ENCODE measurements at regions not wholly inside any gene's neighbourhood (a gene's known extent, or its start where the extent isn't known, plus 50 kb on each side); places are given as distances from the start of the nearest gene placed in this dataset.

- DNase-seq (ENCODE audit: low spot score in 2 of 2): no peak
These were observed 203.5 kb upstream of the TWIST2 start for GRCh38 chr2:238644095-238645081.

GRCh38 chr2:238645095-238645494 lies 202.8 kb upstream of the TWIST2 start:
- Histone ChIP-seq H3K9me3 (no peaks in the 10 kb centered on the region), H3K4me3 (no peak overlapping the region), H3K36me3 (replicated peaks) (no peaks in the 10 kb centered on the region), H3K4me1 (no peaks in the 10 kb centered on the region), H3K27me3 (ENCODE audit: low read depth) (no peaks in the 10 kb centered on the region)
- DNase-seq (ENCODE audit: low spot score in 2 of 2): no peak
- in situ Hi-C loops (cut with MboI; ENCODE audit: low sequenced_read_pairs): no loop called here

More at GRCh38 chr2:238644095-238645081, 203.5 kb upstream of the TWIST2 start:
- Histone ChIP-seq H3K36me3 (replicated peaks) (no peaks in the 10 kb centered on the region), H3K4me1 (no peaks in the 10 kb centered on the region), H3K9me3 (no peaks in the 10 kb centered on the region), H3K4me3 (no peak overlapping the region), H3K27me3 (ENCODE audit: low read depth) (no peaks in the 10 kb centered on the region)
- in situ Hi-C loops (cut with MboI; ENCODE audit: low sequenced_read_pairs): no loop called here

GRCh38 chr2:238645716-238646115 lies 202.2 kb upstream of the TWIST2 start:
- Histone ChIP-seq H3K4me1 (no peaks in the 10 kb centered on the region), H3K9me3 (no peaks in the 10 kb centered on the region), H3K27me3 (ENCODE audit: low read depth) (no peaks in the 10 kb centered on the region), H3K4me3 (no peak overlapping the region), H3K36me3 (replicated peaks) (no peaks in the 10 kb centered on the region)
- DNase-seq (ENCODE audit: low spot score in 2 of 2): no peak
- in situ Hi-C loops (cut with MboI; ENCODE audit: low sequenced_read_pairs): no loop called here

GRCh38 chr2:238646281-238646680 lies 201.6 kb upstream of the TWIST2 start:
- DNase-seq (ENCODE audit: low spot score in 2 of 2): no peak
- no peaks in the 10 kb centered on the region for H3K4me1 ChIP-seq

GRCh38 chr2:238646803-238647202 lies 201.1 kb upstream of the TWIST2 start:
- H3K9me3 ChIP-seq: no peaks in the 10 kb centered on the region
- H3K27me3 ChIP-seq (ENCODE audit: low read depth): no peaks in the 10 kb centered on the region
- DNase-seq (ENCODE audit: low spot score in 2 of 2): no peak
- H3K36me3 ChIP-seq (replicated peaks): no peaks in the 10 kb centered on the region
- no peak overlapping the region for H3K4me3 ChIP-seq
- in situ Hi-C loops (cut with MboI; ENCODE audit: low sequenced_read_pairs): no loop called here
- H3K4me1 ChIP-seq: no peaks in the 10 kb centered on the region

More at GRCh38 chr2:238646281-238646680, 201.6 kb upstream of the TWIST2 start:
- in situ Hi-C loops (cut with MboI; ENCODE audit: low sequenced_read_pairs): no loop called here
- no peaks in the 10 kb centered on the region for H3K36me3 ChIP-seq (replicated peaks)
- H3K9me3 ChIP-seq: no peaks in the 10 kb centered on the region
- no peaks in the 10 kb centered on the region for H3K27me3 ChIP-seq (ENCODE audit: low read depth)
- H3K4me3 ChIP-seq: no peak overlapping the region

GRCh38 chr2:238649123-238649522 lies 198.8 kb upstream of the TWIST2 start:
- in situ Hi-C loops (cut with MboI; ENCODE audit: low sequenced_read_pairs): no loop called here

GRCh38 chr2:238649936-238650518 lies 197.9 kb upstream of the TWIST2 start:
- H3K36me3 ChIP-seq (replicated peaks): no peaks in the 10 kb centered on the region
- no peaks in the 10 kb centered on the region for H3K27me3 ChIP-seq (ENCODE audit: low read depth)
- DNase-seq (ENCODE audit: low spot score in 2 of 2): no peak
- H3K4me3 ChIP-seq: no peak overlapping the region
- H3K9me3 ChIP-seq: no peaks in the 10 kb centered on the region
- H3K4me1 ChIP-seq: no peaks in the 10 kb centered on the region
- in situ Hi-C loops (cut with MboI; ENCODE audit: low sequenced_read_pairs): no loop called here

More at GRCh38 chr2:238649123-238649522, 198.8 kb upstream of the TWIST2 start:
- H3K4me1 ChIP-seq: no peaks in the 10 kb centered on the region
- no peaks in the 10 kb centered on the region for H3K27me3 ChIP-seq (ENCODE audit: low read depth)
- H3K4me3 ChIP-seq: no peak overlapping the region
- DNase-seq (ENCODE audit: low spot score in 2 of 2): no peak
- H3K36me3 ChIP-seq (replicated peaks): no peaks in the 10 kb centered on the region
- no peaks in the 10 kb centered on the region for H3K9me3 ChIP-seq

- Histone ChIP-seq H3K4me1 (no peaks in the 10 kb centered on the region), H3K27me3 (ENCODE audit: low read depth) (no peaks in the 10 kb centered on the region), H3K36me3 (replicated peaks) (no peaks in the 10 kb centered on the region), H3K4me3 (no peak overlapping the region), H3K9me3 (no peaks in the 10 kb centered on the region)
- in situ Hi-C loops (cut with MboI; ENCODE audit: low sequenced_read_pairs): no loop called here
- no peak for DNase-seq (ENCODE audit: low spot score in 2 of 2)
These were observed 197.3 kb upstream of the TWIST2 start for GRCh38 chr2:238650536-238650935.

- no peaks in the 10 kb centered on the region for H3K4me1 ChIP-seq
- no peaks in the 10 kb centered on the region for H3K27me3 ChIP-seq (ENCODE audit: low read depth)
- no peak overlapping the region for H3K4me3 ChIP-seq
- H3K36me3 ChIP-seq (replicated peaks): no peaks in the 10 kb centered on the region
- H3K9me3 ChIP-seq: no peaks in the 10 kb centered on the region
- in situ Hi-C loops (cut with MboI; ENCODE audit: low sequenced_read_pairs): no loop called here
- DNase-seq (ENCODE audit: low spot score in 2 of 2): no peak
These were observed 196.4 kb upstream of the TWIST2 start for GRCh38 chr2:238651306-238652052.

- in situ Hi-C loops (cut with MboI; ENCODE audit: low sequenced_read_pairs): no loop called here
- Histone ChIP-seq H3K4me1 (no peaks in the 10 kb centered on the region), H3K27me3 (ENCODE audit: low read depth) (no peaks in the 10 kb centered on the region), H3K4me3 (no peak overlapping the region), H3K9me3 (no peaks in the 10 kb centered on the region), H3K36me3 (replicated peaks) (no peaks in the 10 kb centered on the region)
- DNase-seq (ENCODE audit: low spot score in 2 of 2): no peak
These were observed 195.7 kb upstream of the TWIST2 start for GRCh38 chr2:238652053-238652770.

GRCh38 chr2:238652771-238653157 lies 195.1 kb upstream of the TWIST2 start:
- Histone ChIP-seq H3K4me3 (no peak overlapping the region), H3K36me3 (replicated peaks) (no peaks in the 10 kb centered on the region), H3K27me3 (ENCODE audit: low read depth) (no peaks in the 10 kb centered on the region), H3K4me1 (no peaks in the 10 kb centered on the region), H3K9me3 (no peaks in the 10 kb centered on the region)
- DNase-seq (ENCODE audit: low spot score in 2 of 2): no peak
- in situ Hi-C loops (cut with MboI; ENCODE audit: low sequenced_read_pairs): no loop called here

GRCh38 chr2:238653431-238654109 lies 194.3 kb upstream of the TWIST2 start:
- Histone ChIP-seq H3K4me1 (no peaks in the 10 kb centered on the region), H3K27me3 (ENCODE audit: low read depth) (no peaks in the 10 kb centered on the region), H3K4me3 (no peak overlapping the region), H3K36me3 (replicated peaks) (no peaks in the 10 kb centered on the region), H3K9me3 (no peaks in the 10 kb centered on the region)
- no peak for DNase-seq (ENCODE audit: low spot score in 2 of 2)
- in situ Hi-C loops (cut with MboI; ENCODE audit: low sequenced_read_pairs): no loop called here

Data from HAP-1 (cell line).